Left renal pelvis (tissue), 4 donors: ENCODE measurements at regions not wholly inside any gene's neighbourhood (a gene's known extent, or its start where the extent isn't known, plus 50 kb on each side); places are given as distances from the start of the nearest gene placed in this dataset.

Source experiments
- DNase-seq, 4 donors: peaks; one replicate each; pipeline ENCODE4 v3.0.0-alpha.2; 2013; ENCODE audit warnings: low read depth in 4 of 4, low spot score in 3 of 4

DNA sequence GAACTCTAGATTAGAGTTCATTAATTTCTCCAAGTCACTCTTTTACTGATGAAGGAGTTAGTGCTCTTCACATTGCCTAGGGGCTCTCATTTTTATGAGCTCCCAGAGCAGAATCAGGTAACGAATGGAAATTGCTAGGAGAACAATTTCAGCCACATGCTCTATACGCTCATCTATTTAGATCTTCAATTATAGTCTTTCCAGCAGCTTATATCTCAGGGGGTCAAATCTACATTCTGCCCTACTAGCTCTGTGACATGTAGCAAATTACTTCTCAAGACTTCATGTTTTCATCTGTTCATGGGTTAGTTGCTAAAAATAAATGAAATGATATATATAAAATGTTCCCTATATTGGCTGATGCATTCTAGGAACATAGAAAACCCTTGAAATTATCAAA, 183.6 kb downstream of the PLPP3 start:
- no peak for DNase-seq

- DNase-seq, result no peak
Measured at GRCh38 chr1:56394298-56394697, 185.1 kb downstream of the PLPP3 start.

DNA sequence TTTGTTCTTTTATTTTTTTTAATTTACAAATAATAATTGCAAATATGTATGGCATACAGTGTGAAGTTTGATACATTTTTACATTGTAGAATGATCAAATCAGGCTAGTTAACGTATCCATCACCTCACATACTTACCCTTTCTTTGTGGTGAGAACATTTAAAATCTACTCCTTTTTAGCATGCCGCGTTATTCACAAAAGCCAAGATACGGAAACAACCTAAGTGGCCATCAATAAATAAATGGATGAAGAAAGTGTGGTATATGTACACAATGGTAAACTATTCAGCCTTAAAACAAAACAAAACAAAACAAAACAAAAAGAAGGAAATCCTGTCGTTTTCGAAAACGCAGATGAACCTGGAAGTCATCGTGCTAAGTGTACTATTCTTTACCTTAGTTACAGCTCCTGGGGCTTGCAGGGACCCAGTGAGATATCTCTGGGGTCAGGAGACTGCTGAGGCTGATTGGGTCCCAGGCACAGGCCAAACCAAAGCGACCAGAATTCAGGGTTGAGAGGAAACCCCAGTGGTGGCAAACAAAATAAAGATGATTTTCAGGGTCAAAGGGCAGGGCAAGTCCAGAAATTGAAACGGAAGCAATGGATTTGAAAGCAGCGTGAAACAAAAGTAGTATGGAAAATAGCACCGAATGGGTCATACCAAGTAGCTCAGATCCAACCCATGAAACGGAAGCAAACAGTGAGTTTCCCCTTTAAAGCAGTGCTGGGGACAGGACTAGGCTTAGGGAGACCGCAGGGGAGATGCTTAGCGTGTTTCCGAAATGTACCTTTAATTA, 188.2 kb downstream of the PLPP3 start:
- DNase-seq, result no peak

- peak in 1 of 4 donors; percentile 39 for DNase-seq
Measured at GRCh38 chr1:56390232-56390867, 189.0 kb downstream of the PLPP3 start.

DNA sequence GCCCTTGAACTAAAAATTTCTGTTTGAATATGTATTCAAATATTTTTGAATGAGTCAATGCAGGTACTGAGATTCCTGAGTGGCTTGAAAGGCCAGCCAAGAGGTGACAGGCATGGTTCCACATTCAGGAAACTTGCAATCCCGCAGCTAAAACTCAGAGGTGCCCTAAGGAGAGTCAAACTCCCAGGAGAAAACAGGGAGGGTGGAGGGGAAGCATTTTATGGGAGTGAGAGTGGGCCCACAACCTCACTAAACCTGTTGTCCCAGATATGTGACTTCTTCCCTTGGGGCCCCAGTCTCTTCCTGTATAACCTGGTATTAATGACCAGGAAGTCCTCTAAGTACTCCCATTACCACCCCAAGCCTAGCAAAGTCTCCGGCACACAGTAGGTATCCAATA, 189.6 kb downstream of the PLPP3 start:
- DNase-seq, result no peak

- DNase-seq, result no peak
Measured at GRCh38 chr1:56387071-56387740, 192.2 kb downstream of the PLPP3 start.

DNA sequence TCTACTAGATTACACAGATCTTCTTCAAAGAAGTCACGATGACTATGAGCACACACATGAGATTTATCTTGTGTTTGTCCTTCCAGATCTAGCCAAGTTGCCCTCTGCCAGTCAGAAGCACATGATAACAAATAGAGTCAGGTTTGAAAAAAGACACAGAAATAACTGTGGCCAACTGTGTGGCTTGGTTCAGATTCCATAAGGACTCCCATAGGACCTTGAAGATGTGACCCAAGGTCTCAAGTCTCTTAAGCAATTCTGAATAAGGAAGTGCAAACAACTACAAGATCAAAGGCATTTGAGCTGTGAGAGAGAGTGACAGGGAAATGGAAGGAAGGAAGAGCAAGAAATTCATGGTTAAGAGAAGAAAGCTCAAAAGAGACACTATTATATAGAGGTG, 194.0 kb downstream of the PLPP3 start:
- no peak for DNase-seq

GRCh38 chr1:56382929-56383328, 196.4 kb downstream of the PLPP3 start:
- DNase-seq, result no peak

GRCh38 chr1:56380531-56380930, 198.8 kb downstream of the PLPP3 start:
- DNase-seq, result no peak

- peak in 1 of 4 donors; percentile 32 for DNase-seq
Measured at GRCh38 chr1:56378341-56379070, 200.9 kb downstream of the PLPP3 start.

GRCh38 chr1:56377431-56377830, 201.9 kb downstream of the PLPP3 start:
- DNase-seq, result no peak

DNA sequence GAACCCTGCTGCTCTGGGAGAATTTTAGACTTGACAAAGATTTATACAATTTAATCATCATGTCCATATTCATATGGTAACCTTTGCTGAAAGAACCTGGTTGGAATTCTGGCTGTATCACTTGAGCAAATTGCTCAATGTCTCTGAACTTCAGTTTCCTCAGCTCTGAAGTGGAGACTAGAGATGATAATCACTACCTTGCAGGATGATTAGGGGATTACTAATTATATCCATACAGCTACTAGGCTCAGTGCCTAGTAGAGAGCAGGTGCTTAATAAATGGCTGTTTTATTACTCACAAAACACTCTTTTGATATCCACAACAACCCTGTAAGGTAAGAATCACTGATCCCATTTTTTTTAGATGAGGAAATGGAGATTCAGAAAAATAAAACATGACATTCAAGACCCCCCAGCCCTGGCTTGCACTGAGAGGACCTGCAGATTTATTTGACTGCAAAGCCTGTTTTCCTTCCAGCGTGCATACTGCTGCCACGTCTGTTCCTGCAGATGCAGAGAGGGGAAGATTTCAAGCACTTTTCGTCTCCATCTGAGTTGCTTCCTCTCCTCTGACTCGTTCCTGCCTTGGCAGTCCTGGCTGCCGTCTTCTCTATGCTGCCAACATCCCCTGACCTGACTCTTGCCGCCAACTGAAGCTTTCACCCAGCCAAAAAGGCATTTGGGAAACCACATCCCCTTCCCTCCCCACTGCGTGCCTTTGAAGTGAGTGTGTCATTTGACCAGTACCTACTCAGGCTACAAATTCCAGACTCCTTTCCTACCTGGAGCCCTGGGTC, 203.0 kb downstream of the PLPP3 start:
- no peak for DNase-seq

GRCh38 chr1:56375326-56375804, 204.0 kb downstream of the PLPP3 start:
- DNase-seq, result no peak

DNA sequence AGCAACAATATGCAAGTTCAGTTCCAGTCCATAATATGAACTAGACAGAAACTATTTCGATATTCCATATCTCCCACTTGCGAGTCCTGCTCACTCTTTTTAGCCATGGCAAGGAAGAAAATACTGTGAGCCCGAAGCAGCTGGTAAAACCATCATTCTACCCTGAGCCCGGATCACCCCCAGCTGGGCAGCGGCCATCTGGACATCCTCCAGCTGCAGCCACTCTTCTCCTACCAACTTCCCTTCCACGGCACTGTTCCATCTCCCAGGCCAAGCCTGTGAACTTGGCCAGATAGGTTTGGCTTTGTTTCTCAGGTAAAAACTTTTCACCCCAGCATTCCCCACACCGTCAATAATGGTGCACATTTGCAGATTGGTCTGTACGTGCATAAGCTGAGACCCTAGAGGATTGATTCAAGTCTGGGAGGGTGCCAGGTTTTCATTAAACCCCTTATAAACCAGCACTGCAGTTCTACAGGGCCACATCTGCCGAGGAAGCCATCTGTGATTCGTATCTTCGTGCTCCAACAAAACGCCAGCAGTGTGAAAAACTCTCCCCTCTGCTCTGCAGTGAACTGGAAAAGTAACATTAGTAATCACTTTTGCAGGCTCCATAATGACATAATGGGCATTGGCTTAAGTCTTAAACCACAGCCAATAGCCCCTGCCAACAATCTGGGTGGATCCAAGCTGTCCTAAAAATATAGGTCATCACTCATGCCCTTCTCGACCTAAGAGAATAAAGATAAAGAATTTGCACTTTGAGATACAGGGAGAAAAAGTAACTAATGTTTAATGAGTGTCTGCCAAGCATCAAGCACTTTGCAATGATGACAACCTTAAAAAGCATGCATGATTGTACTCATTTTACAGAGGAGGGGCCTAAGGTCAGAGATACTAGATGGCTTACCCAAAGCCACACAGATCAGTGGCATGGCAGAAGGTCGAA, 205.1 kb downstream of the PLPP3 start:
- DNase-seq, result no peak

- DNase-seq, result no peak
Measured at GRCh38 chr1:56370513-56370912, 208.8 kb downstream of the PLPP3 start.

DNA sequence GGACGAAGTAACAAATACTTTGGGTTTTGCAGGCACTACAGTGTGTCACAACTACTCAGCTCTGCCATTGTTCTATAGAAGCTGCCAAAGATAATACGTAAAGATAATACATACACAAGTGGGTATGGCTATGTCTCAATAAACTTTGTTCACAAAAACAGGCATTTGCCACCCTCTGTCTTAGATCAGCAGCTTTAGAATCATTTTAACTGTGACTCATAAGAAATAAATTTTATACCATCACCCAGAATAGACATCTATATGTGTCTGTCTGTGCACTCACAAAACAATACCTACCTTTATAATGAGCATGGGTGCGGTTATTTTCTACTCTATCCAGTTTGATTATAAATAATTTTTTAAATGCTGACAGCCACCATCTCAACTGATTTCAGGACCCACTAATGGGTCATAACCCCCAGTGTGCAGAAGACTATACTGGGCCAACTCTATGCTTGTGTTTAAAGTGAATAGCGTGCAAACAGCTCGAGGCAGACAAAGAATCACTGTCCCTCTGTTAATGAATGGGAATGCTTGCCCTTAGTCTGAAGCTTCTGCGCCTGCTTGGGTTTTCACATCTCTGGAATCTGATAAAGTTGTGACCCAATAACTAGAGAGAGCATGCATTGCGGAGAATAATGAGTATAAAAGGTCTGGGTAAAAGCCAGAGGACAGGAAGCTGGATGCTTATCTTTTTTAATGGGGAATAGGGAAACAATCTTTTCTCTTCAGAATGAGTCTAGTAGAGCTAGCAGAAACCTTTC, 216.2 kb downstream of the PLPP3 start:
- DNase-seq, result no peak

- no peak for DNase-seq
Measured at GRCh38 chr1:56360021-56360420, 219.3 kb downstream of the PLPP3 start.

DNA sequence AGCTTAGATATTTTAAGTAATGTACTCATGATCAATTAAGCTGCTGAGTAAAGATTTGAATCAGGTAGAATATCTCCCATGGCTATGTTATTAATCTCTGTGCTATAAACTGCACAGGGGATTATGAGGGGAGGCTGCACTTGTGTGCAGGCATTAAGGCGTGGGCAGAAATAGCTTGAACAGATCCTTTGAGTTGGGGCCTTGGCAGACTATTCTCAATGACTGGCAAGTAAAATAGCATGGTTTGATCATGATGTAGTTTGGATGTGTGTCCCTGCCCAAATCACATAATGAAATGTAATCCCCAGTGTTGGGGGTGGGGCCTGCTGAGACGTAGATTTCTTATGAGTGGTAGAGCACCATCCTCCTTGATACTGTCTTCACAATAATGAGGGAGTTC, 220.3 kb downstream of the PLPP3 start:
- no peak for DNase-seq
